ENCODE measurements at regions not wholly inside any gene's neighbourhood (a gene's known extent, or its start where the extent isn't known, plus 50 kb on each side); places are given as distances from the start of the nearest gene placed in this dataset.

GRCh38 chr18:39057423-39058064, 1491.9 kb upstream of the CELF4 start:
- no peaks in the 10 kb centered on the region for H3K36me3 ChIP-seq (ENCODE audit: control insufficient read depth in 2 of 2, insufficient read depth in 2 of 2, low read length in 1 of 2)
- 49 to 51% methylated on average over 3 of the region's 3 CpGs for WGBS, 2 donors
- no peaks in the 10 kb centered on the region for H3K4me1 ChIP-seq (ENCODE audit: control insufficient read depth in 2 of 2, insufficient read depth in 2 of 2, low read length in 1 of 2)

GRCh38 chr18:39053571-39053970, 1488.0 kb upstream of the CELF4 start:
- no peak overlapping the region for H3K4me3 ChIP-seq (ENCODE audit: low read depth in 1 of 2, low read length in 2 of 2)
- H3K9me3 ChIP-seq (ENCODE audit: control insufficient read depth in 2 of 2, insufficient read depth in 1 of 2, low read depth in 1 of 2, low read length in 1 of 2), result no peaks in the 10 kb centered on the region
- H3K27ac ChIP-seq (ENCODE audit: low read depth in 2 of 2, low read length in 1 of 2), result no peak overlapping the region
- peaks cover 0 to 2% of the 10 kb centered on the region in 2 donors for H3K27me3 ChIP-seq (ENCODE audit: control insufficient read depth in 1 of 2, insufficient read depth in 2 of 2, low read length in 2 of 2)
- no peaks in the 10 kb centered on the region for H3K36me3 ChIP-seq (ENCODE audit: control insufficient read depth in 2 of 2, insufficient read depth in 2 of 2, low read length in 1 of 2)
- WGBS, 2 donors, result 49 to 60% methylated on average over 2 of the region's 2 CpGs
- no peaks in the 10 kb centered on the region for H3K4me1 ChIP-seq (ENCODE audit: control insufficient read depth in 2 of 2, insufficient read depth in 2 of 2, low read length in 1 of 2)

More at GRCh38 chr18:39057423-39058064, 1491.9 kb upstream of the CELF4 start:
- peaks cover 0 to 2% of the 10 kb centered on the region in 2 donors for H3K27me3 ChIP-seq (ENCODE audit: control insufficient read depth in 1 of 2, insufficient read depth in 2 of 2, low read length in 2 of 2)
- no peak overlapping the region for H3K4me3 ChIP-seq (ENCODE audit: low read depth in 1 of 2, low read length in 2 of 2)
- H3K9me3 ChIP-seq (ENCODE audit: control insufficient read depth in 2 of 2, insufficient read depth in 1 of 2, low read depth in 1 of 2, low read length in 1 of 2), result no peaks in the 10 kb centered on the region
- no peak overlapping the region for H3K27ac ChIP-seq (ENCODE audit: low read depth in 2 of 2, low read length in 1 of 2)

- Histone ChIP-seq H3K9me3 (ENCODE audit: control insufficient read depth in 2 of 2, insufficient read depth in 1 of 2, low read depth in 1 of 2, low read length in 1 of 2) (no peaks in the 10 kb centered on the region), H3K4me1 (ENCODE audit: control insufficient read depth in 2 of 2, insufficient read depth in 2 of 2, low read length in 1 of 2) (no peaks in the 10 kb centered on the region), H3K4me3 (ENCODE audit: low read depth in 1 of 2, low read length in 2 of 2) (no peak overlapping the region), H3K36me3 (ENCODE audit: control insufficient read depth in 2 of 2, insufficient read depth in 2 of 2, low read length in 1 of 2) (no peaks in the 10 kb centered on the region), H3K27ac (ENCODE audit: low read depth in 2 of 2, low read length in 1 of 2) (no peak overlapping the region), H3K27me3 (ENCODE audit: control insufficient read depth in 1 of 2, insufficient read depth in 2 of 2, low read length in 2 of 2) (peaks cover 0 to 2% of the 10 kb centered on the region in 2 donors)
Observed at GRCh38 chr18:39051013-39051412, 1485.4 kb upstream of the CELF4 start.

GRCh38 chr18:39039813-39040212, 1474.2 kb upstream of the CELF4 start:
- no peaks in the 10 kb centered on the region for H3K9me3 ChIP-seq (ENCODE audit: control insufficient read depth in 2 of 2, insufficient read depth in 1 of 2, low read depth in 1 of 2, low read length in 1 of 2)
- no peaks in the 10 kb centered on the region for H3K36me3 ChIP-seq (ENCODE audit: control insufficient read depth in 2 of 2, insufficient read depth in 2 of 2, low read length in 1 of 2)
- 70 to 72% methylated on average over 2 of the region's 2 CpGs for WGBS, 2 donors
- no peaks in the 10 kb centered on the region for H3K4me1 ChIP-seq (ENCODE audit: control insufficient read depth in 2 of 2, insufficient read depth in 2 of 2, low read length in 1 of 2)
- H3K4me3 ChIP-seq (ENCODE audit: low read depth in 1 of 2, low read length in 2 of 2), result no peak overlapping the region
- no peak overlapping the region for H3K27ac ChIP-seq (ENCODE audit: low read depth in 2 of 2, low read length in 1 of 2)
- no peaks in the 10 kb centered on the region for H3K27me3 ChIP-seq (ENCODE audit: control insufficient read depth in 1 of 2, insufficient read depth in 2 of 2, low read length in 2 of 2)

- 33 to 54% methylated on average over 2 of the region's 2 CpGs for WGBS, 2 donors
- Histone ChIP-seq H3K27ac (ENCODE audit: low read depth in 2 of 2, low read length in 1 of 2) (no peak overlapping the region), H3K4me1 (ENCODE audit: control insufficient read depth in 2 of 2, insufficient read depth in 2 of 2, low read length in 1 of 2) (no peaks in the 10 kb centered on the region), H3K4me3 (ENCODE audit: low read depth in 1 of 2, low read length in 2 of 2) (no peak overlapping the region), H3K9me3 (ENCODE audit: control insufficient read depth in 2 of 2, insufficient read depth in 1 of 2, low read depth in 1 of 2, low read length in 1 of 2) (no peaks in the 10 kb centered on the region), H3K27me3 (ENCODE audit: control insufficient read depth in 1 of 2, insufficient read depth in 2 of 2, low read length in 2 of 2) (no peaks in the 10 kb centered on the region), H3K36me3 (ENCODE audit: control insufficient read depth in 2 of 2, insufficient read depth in 2 of 2, low read length in 1 of 2) (no peaks in the 10 kb centered on the region)
Observed at GRCh38 chr18:39037925-39038324, 1472.3 kb upstream of the CELF4 start.

- WGBS, 2 donors, result 77 to 80% methylated on average over 1 of the region's 1 CpG
- Histone ChIP-seq H3K27me3 (ENCODE audit: control insufficient read depth in 1 of 2, insufficient read depth in 2 of 2, low read length in 2 of 2) (no peaks in the 10 kb centered on the region), H3K27ac (ENCODE audit: low read depth in 2 of 2, low read length in 1 of 2) (no peak overlapping the region), H3K4me3 (ENCODE audit: low read depth in 1 of 2, low read length in 2 of 2) (no peak overlapping the region), H3K9me3 (ENCODE audit: control insufficient read depth in 2 of 2, insufficient read depth in 1 of 2, low read depth in 1 of 2, low read length in 1 of 2) (no peaks in the 10 kb centered on the region), H3K4me1 (ENCODE audit: control insufficient read depth in 2 of 2, insufficient read depth in 2 of 2, low read length in 1 of 2) (no peaks in the 10 kb centered on the region), H3K36me3 (ENCODE audit: control insufficient read depth in 2 of 2, insufficient read depth in 2 of 2, low read length in 1 of 2) (no peaks in the 10 kb centered on the region)
Observed at GRCh38 chr18:39033312-39033711, 1467.7 kb upstream of the CELF4 start.

- H3K36me3 ChIP-seq (ENCODE audit: control insufficient read depth in 2 of 2, insufficient read depth in 2 of 2, low read length in 1 of 2), result no peaks in the 10 kb centered on the region
- H3K4me3 ChIP-seq (ENCODE audit: low read depth in 1 of 2, low read length in 2 of 2), result no peak overlapping the region
- H3K4me1 ChIP-seq (ENCODE audit: control insufficient read depth in 2 of 2, insufficient read depth in 2 of 2, low read length in 1 of 2), result no peaks in the 10 kb centered on the region
- WGBS, 2 donors, result 69 to 71% methylated on average over 3 of the region's 3 CpGs
- H3K27me3 ChIP-seq (ENCODE audit: control insufficient read depth in 1 of 2, insufficient read depth in 2 of 2, low read length in 2 of 2), result no peaks in the 10 kb centered on the region
- no peaks in the 10 kb centered on the region for H3K9me3 ChIP-seq (ENCODE audit: control insufficient read depth in 2 of 2, insufficient read depth in 1 of 2, low read depth in 1 of 2, low read length in 1 of 2)
- no peak overlapping the region for H3K27ac ChIP-seq (ENCODE audit: low read depth in 2 of 2, low read length in 1 of 2)
Observed at GRCh38 chr18:39031647-39032046, 1466.0 kb upstream of the CELF4 start.

- Histone ChIP-seq H3K4me3 (ENCODE audit: low read depth in 1 of 2, low read length in 2 of 2) (no peak overlapping the region), H3K36me3 (ENCODE audit: control insufficient read depth in 2 of 2, insufficient read depth in 2 of 2, low read length in 1 of 2) (no peaks in the 10 kb centered on the region), H3K9me3 (ENCODE audit: control insufficient read depth in 2 of 2, insufficient read depth in 1 of 2, low read depth in 1 of 2, low read length in 1 of 2) (no peaks in the 10 kb centered on the region), H3K27ac (ENCODE audit: low read depth in 2 of 2, low read length in 1 of 2) (no peak overlapping the region), H3K4me1 (ENCODE audit: control insufficient read depth in 2 of 2, insufficient read depth in 2 of 2, low read length in 1 of 2) (no peaks in the 10 kb centered on the region), H3K27me3 (ENCODE audit: control insufficient read depth in 1 of 2, insufficient read depth in 2 of 2, low read length in 2 of 2) (no peaks in the 10 kb centered on the region)
- 82 to 92% methylated on average over 2 of the region's 2 CpGs for WGBS, 2 donors
Observed at GRCh38 chr18:39030124-39030655, 1464.6 kb upstream of the CELF4 start.

GRCh38 chr18:39025531-39025930, 1459.9 kb upstream of the CELF4 start:
- Histone ChIP-seq H3K4me1 (ENCODE audit: control insufficient read depth in 2 of 2, insufficient read depth in 2 of 2, low read length in 1 of 2) (no peaks in the 10 kb centered on the region), H3K9me3 (ENCODE audit: control insufficient read depth in 2 of 2, insufficient read depth in 1 of 2, low read depth in 1 of 2, low read length in 1 of 2) (no peaks in the 10 kb centered on the region), H3K27ac (ENCODE audit: low read depth in 2 of 2, low read length in 1 of 2) (no peak overlapping the region), H3K4me3 (ENCODE audit: low read depth in 1 of 2, low read length in 2 of 2) (no peak overlapping the region), H3K36me3 (ENCODE audit: control insufficient read depth in 2 of 2, insufficient read depth in 2 of 2, low read length in 1 of 2) (no peaks in the 10 kb centered on the region), H3K27me3 (ENCODE audit: control insufficient read depth in 1 of 2, insufficient read depth in 2 of 2, low read length in 2 of 2) (no peaks in the 10 kb centered on the region)
- WGBS, 2 donors, result 52 to 70% methylated on average over 2 of the region's 2 CpGs

GRCh38 chr18:39019989-39020388, 1454.4 kb upstream of the CELF4 start:
- Histone ChIP-seq H3K36me3 (ENCODE audit: control insufficient read depth in 2 of 2, insufficient read depth in 2 of 2, low read length in 1 of 2) (no peaks in the 10 kb centered on the region), H3K9me3 (ENCODE audit: control insufficient read depth in 2 of 2, insufficient read depth in 1 of 2, low read depth in 1 of 2, low read length in 1 of 2) (no peaks in the 10 kb centered on the region), H3K27me3 (ENCODE audit: control insufficient read depth in 1 of 2, insufficient read depth in 2 of 2, low read length in 2 of 2) (no peaks in the 10 kb centered on the region), H3K4me1 (ENCODE audit: control insufficient read depth in 2 of 2, insufficient read depth in 2 of 2, low read length in 1 of 2) (no peaks in the 10 kb centered on the region), H3K4me3 (ENCODE audit: low read depth in 1 of 2, low read length in 2 of 2) (no peak overlapping the region), H3K27ac (ENCODE audit: low read depth in 2 of 2, low read length in 1 of 2) (no peak overlapping the region)
- WGBS, 2 donors, result 65 to 67% methylated on average over 3 of the region's 3 CpGs

All from esophagus (tissue), 2 donors.